ENCODE measurements at regions not wholly inside any gene's neighbourhood (a gene's known extent, or its start where the extent isn't known, plus 50 kb on each side); places are given as distances from the start of the nearest gene placed in this dataset.

GRCh38 chr1:198879711-198880306, 241.0 kb downstream of the PTPRC start:
- H3K36me3 Mint-ChIP-seq (ENCODE audit: low read depth): peaks cover 38% of the 10 kb centered on the region
- H3K4me3 Mint-ChIP-seq: no peak overlapping the region
- peaks cover 49% of the 10 kb centered on the region for H3K4me1 Mint-ChIP-seq (ENCODE audit: low read depth)
- no peaks in the 10 kb centered on the region for H3K27me3 Mint-ChIP-seq (ENCODE audit: low read depth)
- no peak overlapping the region for H3K27ac Mint-ChIP-seq
- H3K9me3 Mint-ChIP-seq: no peaks in the 10 kb centered on the region

GRCh38 chr1:198880397-198880796, 241.6 kb downstream of the PTPRC start:
- H3K9me3 Mint-ChIP-seq: no peaks in the 10 kb centered on the region
- H3K36me3 Mint-ChIP-seq (ENCODE audit: low read depth): peaks cover 35% of the 10 kb centered on the region
- no peak overlapping the region for H3K4me3 Mint-ChIP-seq
- no peak overlapping the region for H3K27ac Mint-ChIP-seq
- peaks cover 50% of the 10 kb centered on the region for H3K4me1 Mint-ChIP-seq (ENCODE audit: low read depth)
- H3K27me3 Mint-ChIP-seq (ENCODE audit: low read depth): no peaks in the 10 kb centered on the region

GRCh38 chr1:198880818-198881597, 242.2 kb downstream of the PTPRC start:
- peaks cover 35% of the 10 kb centered on the region for H3K36me3 Mint-ChIP-seq (ENCODE audit: low read depth)
- H3K4me1 Mint-ChIP-seq (ENCODE audit: low read depth): peaks cover 50% of the 10 kb centered on the region
- no peak overlapping the region for H3K4me3 Mint-ChIP-seq
- H3K27me3 Mint-ChIP-seq (ENCODE audit: low read depth): no peaks in the 10 kb centered on the region
- no peaks in the 10 kb centered on the region for H3K9me3 Mint-ChIP-seq
- H3K27ac Mint-ChIP-seq: no peak overlapping the region

- Mint-ChIP-seq H3K4me3 (no peak overlapping the region), H3K36me3 (ENCODE audit: low read depth) (peaks cover 29% of the 10 kb centered on the region), H3K27me3 (ENCODE audit: low read depth) (no peaks in the 10 kb centered on the region), H3K27ac (no peak overlapping the region), H3K9me3 (no peaks in the 10 kb centered on the region), H3K4me1 (ENCODE audit: low read depth) (peaks cover 51% of the 10 kb centered on the region)
Observed at GRCh38 chr1:198883184-198883583, 244.3 kb downstream of the PTPRC start.

GRCh38 chr1:198887866-198888265, 249.0 kb downstream of the PTPRC start:
- no peaks in the 10 kb centered on the region for H3K9me3 Mint-ChIP-seq
- no peak overlapping the region for H3K4me3 Mint-ChIP-seq
- no peak overlapping the region for H3K27ac Mint-ChIP-seq
- no peaks in the 10 kb centered on the region for H3K27me3 Mint-ChIP-seq (ENCODE audit: low read depth)
- H3K36me3 Mint-ChIP-seq (ENCODE audit: low read depth): peaks cover 25% of the 10 kb centered on the region
- peaks cover 40% of the 10 kb centered on the region for H3K4me1 Mint-ChIP-seq (ENCODE audit: low read depth)

GRCh38 chr1:198888379-198888943, 249.6 kb downstream of the PTPRC start:
- Mint-ChIP-seq H3K4me1 (ENCODE audit: low read depth) (peaks cover 38% of the 10 kb centered on the region), H3K4me3 (no peak overlapping the region), H3K27ac (no peak overlapping the region), H3K36me3 (ENCODE audit: low read depth) (peaks cover 25% of the 10 kb centered on the region), H3K27me3 (ENCODE audit: low read depth) (no peaks in the 10 kb centered on the region), H3K9me3 (no peaks in the 10 kb centered on the region)

- H3K9me3 Mint-ChIP-seq: no peaks in the 10 kb centered on the region
- no peaks in the 10 kb centered on the region for H3K27me3 Mint-ChIP-seq (ENCODE audit: low read depth)
- H3K27ac Mint-ChIP-seq: no peak overlapping the region
- H3K4me1 Mint-ChIP-seq (ENCODE audit: low read depth): peaks cover 34% of the 10 kb centered on the region
- peaks cover 29% of the 10 kb centered on the region for H3K36me3 Mint-ChIP-seq (ENCODE audit: low read depth)
- no peak overlapping the region for H3K4me3 Mint-ChIP-seq
Observed at GRCh38 chr1:198889101-198889500, 250.3 kb downstream of the PTPRC start.

GRCh38 chr1:198889749-198890148, 250.9 kb downstream of the PTPRC start:
- H3K4me1 Mint-ChIP-seq (ENCODE audit: low read depth): peaks cover 30% of the 10 kb centered on the region
- H3K36me3 Mint-ChIP-seq (ENCODE audit: low read depth): peaks cover 30% of the 10 kb centered on the region
- H3K4me3 Mint-ChIP-seq: no peak overlapping the region
- H3K27ac Mint-ChIP-seq: no peak overlapping the region
- no peaks in the 10 kb centered on the region for H3K9me3 Mint-ChIP-seq
- no peaks in the 10 kb centered on the region for H3K27me3 Mint-ChIP-seq (ENCODE audit: low read depth)

- Mint-ChIP-seq H3K36me3 (ENCODE audit: low read depth) (peaks cover 32% of the 10 kb centered on the region), H3K4me1 (ENCODE audit: low read depth) (peaks cover 28% of the 10 kb centered on the region), H3K4me3 (no peak overlapping the region), H3K9me3 (no peaks in the 10 kb centered on the region), H3K27ac (no peak overlapping the region), H3K27me3 (ENCODE audit: low read depth) (no peaks in the 10 kb centered on the region)
Observed at GRCh38 chr1:198890214-198890930, 251.5 kb downstream of the PTPRC start.

- Mint-ChIP-seq H3K27me3 (ENCODE audit: low read depth) (no peaks in the 10 kb centered on the region), H3K4me1 (ENCODE audit: low read depth) (peaks cover 33% of the 10 kb centered on the region), H3K9me3 (no peaks in the 10 kb centered on the region), H3K27ac (no peak overlapping the region), H3K4me3 (no peak overlapping the region), H3K36me3 (ENCODE audit: low read depth) (peaks cover 45% of the 10 kb centered on the region)
Observed at GRCh38 chr1:198892065-198892464, 253.2 kb downstream of the PTPRC start.

GRCh38 chr1:198893141-198893540, 254.3 kb downstream of the PTPRC start:
- H3K27me3 Mint-ChIP-seq (ENCODE audit: low read depth): no peaks in the 10 kb centered on the region
- H3K9me3 Mint-ChIP-seq: no peaks in the 10 kb centered on the region
- no peak overlapping the region for H3K4me3 Mint-ChIP-seq
- H3K4me1 Mint-ChIP-seq (ENCODE audit: low read depth): peaks cover 34% of the 10 kb centered on the region
- peaks cover 50% of the 10 kb centered on the region for H3K36me3 Mint-ChIP-seq (ENCODE audit: low read depth)
- H3K27ac Mint-ChIP-seq: no peak overlapping the region

- H3K36me3 Mint-ChIP-seq (ENCODE audit: low read depth): peaks cover 51% of the 10 kb centered on the region
- peaks cover 32% of the 10 kb centered on the region for H3K4me1 Mint-ChIP-seq (ENCODE audit: low read depth)
- no peaks in the 10 kb centered on the region for H3K9me3 Mint-ChIP-seq
- no peak overlapping the region for H3K4me3 Mint-ChIP-seq
- H3K27me3 Mint-ChIP-seq (ENCODE audit: low read depth): no peaks in the 10 kb centered on the region
- no peak overlapping the region for H3K27ac Mint-ChIP-seq
Observed at GRCh38 chr1:198893763-198894444, 255.1 kb downstream of the PTPRC start.

GRCh38 chr1:198901266-198901665, 262.4 kb downstream of the PTPRC start:
- no peak overlapping the region for H3K27ac Mint-ChIP-seq
- H3K36me3 Mint-ChIP-seq (ENCODE audit: low read depth): peaks cover 49% of the 10 kb centered on the region
- H3K9me3 Mint-ChIP-seq: no peaks in the 10 kb centered on the region
- H3K4me3 Mint-ChIP-seq: no peak overlapping the region
- H3K27me3 Mint-ChIP-seq (ENCODE audit: low read depth): no peaks in the 10 kb centered on the region
- peaks cover 34% of the 10 kb centered on the region for H3K4me1 Mint-ChIP-seq (ENCODE audit: low read depth)

- Mint-ChIP-seq H3K4me3 (no peak overlapping the region), H3K27ac (no peak overlapping the region)
Observed at GRCh38 chr1:198902655-198903054, 263.8 kb downstream of the PTPRC start.

More at GRCh38 chr1:198902655-198903054, 263.8 kb downstream of the PTPRC start:
- Mint-ChIP-seq H3K27me3 (ENCODE audit: low read depth) (no peaks in the 10 kb centered on the region), H3K4me1 (ENCODE audit: low read depth) (peaks cover 42% of the 10 kb centered on the region), H3K36me3 (ENCODE audit: low read depth) (peaks cover 45% of the 10 kb centered on the region), H3K9me3 (no peaks in the 10 kb centered on the region)
